NCI-H1092 (cell line): ENCODE measurements at regions not wholly inside any gene's neighbourhood (a gene's known extent, or its start where the extent isn't known, plus 50 kb on each side); places are given as distances from the start of the nearest gene placed in this dataset.
"Not testable (repeated sequence)": the region's sequence is repeated elsewhere in the genome, so short reads cannot be mapped to it uniquely, and the experiment has no call there.

ENCODE experiments used
- DNase-seq: peaks from one replicate; lab custom pipeline; 2025; lab: John Stamatoyannopoulos, UW

DNA sequence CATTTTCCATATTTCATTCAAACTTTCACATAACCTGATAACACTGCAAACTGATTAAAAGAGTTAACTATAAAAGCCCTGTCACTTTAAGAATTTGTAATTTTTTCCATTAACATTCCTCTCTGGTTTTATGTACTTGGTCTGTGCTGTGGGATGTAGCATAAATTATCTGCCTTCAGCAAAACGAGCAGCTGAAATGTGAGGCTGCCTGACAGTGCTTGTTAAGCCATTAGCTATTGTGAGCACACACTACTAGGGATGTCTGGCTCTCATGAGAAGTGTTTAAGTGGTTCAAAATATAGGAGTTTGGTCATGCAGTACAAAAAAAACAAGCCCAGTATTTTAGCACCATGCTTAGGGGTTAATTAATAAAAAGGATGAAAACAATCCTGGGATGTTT is 63.0 kb downstream of the HOXA1 start:
- DNase-seq = peak; percentile 83

DNA sequence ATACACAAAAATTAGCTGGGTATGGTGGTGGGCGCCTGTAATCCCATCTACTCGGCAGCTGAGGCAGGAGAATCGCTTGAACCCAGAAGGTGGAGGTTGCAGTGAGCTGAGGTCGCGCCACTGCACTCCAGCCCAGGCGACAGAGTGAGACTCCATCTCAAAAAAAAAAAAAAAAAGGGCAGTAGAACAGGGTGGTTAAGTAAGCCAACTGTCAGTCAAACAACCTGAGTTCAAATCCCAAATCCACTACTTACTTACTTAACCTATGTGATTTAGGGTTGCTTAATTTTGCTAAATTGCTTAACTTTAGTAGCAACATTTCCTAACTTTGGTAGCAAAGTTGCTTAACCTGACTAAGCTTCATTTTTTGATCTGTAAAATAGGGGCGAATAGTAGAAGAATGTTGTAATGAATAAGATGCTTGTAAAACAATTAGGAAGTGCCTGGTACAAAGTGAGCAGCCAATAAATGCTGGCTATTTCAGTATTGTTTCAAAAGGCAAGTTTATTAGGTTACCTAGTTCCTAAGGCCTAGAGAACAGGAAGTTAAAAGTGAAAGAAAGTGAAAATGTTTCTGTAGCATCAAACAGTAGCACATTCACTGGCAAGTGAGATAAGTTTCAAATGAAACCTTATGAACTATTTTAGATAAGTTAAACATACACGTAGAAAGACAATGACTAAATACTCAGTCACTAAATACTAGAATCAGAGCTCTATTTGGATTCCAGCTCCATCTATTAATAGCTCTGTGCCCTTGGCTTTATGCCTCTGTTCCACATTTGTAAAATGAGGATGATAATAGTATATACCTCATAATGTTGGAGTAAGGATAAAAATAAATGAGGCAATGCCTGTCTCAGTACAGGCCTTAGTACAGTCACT is 64.3 kb downstream of the HOXA1 start:
- DNase-seq = no peak

DNA sequence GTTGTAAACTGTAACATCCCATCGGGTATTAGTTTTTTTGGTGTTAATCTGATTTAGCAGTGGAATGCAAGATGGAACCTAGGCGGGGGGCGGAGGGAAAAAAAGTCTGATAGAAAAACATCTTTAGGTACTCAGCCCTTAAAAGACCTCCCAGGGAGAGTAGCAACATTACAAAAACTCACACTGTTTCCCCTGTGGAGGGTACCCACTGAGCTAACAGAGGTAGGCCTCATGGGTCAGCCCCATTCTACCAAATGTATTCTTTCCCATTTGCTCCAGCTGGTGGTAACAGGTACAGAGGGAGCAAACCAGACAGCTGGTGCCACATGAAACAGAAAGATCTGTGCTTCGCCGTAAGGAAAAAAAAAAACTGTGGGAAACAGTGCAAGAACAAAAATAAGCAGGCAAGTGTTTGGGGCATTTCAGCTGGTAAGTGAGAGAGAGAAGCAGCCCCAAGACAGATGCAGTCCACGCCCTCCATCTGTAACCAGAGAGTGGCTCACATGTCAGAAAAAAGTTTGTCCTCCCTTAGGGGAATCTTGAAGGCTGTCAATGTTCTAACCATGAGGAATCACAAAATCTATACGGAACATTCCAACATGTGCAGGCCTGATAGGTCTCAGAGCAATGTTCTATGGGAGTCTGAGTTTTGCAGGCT is 65.3 kb downstream of the HOXA1 start:
- no peak for DNase-seq

DNA sequence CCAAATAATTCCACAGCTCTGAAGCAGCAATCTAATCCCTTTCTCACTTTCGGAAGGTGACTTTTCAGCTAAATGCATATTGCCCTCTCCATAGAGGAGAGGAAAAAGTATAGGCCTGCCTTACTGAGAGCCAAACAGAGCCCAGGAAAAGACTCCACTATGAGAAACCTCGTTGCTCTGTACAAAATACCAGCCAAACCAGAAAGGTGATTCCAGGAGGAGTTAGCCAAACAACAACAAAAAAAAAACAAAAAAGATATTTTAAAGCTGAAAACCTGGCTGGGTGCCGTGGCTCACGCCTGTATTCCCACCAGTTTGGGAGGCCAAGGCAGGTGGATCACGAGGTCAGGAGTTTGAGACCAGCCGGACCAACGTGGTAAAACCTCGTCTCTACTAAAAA is 70.5 kb downstream of the HOXA1 start:
- DNase-seq = no peak

DNA sequence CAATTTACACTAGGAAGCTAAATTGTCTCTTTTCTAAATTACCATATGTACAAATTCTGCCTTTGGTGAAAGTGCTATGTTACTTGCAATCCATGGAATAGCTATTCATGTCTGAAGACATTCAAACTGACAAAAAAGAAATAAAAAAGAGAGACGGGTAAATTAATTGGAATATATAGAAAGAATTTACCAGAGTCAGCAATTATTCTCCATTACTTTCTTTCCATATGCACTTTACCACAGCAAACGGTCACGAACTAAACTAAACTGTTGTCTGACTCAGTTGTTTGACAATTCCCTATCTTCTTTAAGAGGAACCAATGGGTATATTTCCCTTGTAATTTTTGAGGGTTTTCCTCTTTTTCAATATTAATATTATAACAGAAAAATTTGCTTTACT is 85.7 kb downstream of the HOXA1 start:
- DNase-seq = no peak

DNA sequence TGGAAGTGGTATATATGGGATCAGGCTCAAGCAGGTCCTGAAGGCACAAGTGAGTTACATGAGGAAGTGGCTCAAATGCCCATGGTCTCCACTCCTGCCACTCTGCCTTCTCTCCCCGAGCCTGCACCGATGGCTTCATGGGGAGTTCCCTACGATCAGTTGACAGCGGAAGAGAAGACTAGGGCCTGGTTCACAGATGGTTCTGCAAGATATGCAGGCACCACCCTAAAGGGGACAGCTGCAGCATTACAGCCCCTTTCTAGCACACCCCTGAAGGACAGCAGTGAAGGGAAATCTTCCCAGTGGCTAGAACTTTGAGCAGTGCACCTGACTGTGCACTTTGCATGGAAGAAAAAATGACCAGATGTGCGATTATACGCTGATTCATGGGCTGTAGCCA is 95.3 kb downstream of the HOXA1 start:
- DNase-seq = no peak

DNA sequence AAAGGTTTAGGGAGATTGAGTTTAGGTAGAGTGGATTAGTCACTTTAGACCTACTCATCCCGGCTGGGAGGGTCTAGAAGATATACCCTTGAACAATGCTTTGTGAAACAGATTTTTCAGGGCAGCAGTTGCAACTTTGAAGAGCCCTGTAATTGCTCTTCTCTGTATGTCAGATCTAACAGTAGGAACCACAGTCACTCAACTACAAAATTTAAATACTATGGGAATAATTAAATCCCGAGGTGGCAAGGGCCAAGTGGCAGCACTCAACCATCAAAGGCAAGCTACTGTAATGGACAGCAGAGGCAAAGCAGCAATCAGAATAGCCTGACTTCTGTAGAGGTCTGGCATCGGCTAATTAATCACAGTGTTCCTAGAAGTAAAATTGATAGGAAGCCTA is 97.5 kb downstream of the HOXA1 start:
- DNase-seq = not testable (repeated sequence)

DNA sequence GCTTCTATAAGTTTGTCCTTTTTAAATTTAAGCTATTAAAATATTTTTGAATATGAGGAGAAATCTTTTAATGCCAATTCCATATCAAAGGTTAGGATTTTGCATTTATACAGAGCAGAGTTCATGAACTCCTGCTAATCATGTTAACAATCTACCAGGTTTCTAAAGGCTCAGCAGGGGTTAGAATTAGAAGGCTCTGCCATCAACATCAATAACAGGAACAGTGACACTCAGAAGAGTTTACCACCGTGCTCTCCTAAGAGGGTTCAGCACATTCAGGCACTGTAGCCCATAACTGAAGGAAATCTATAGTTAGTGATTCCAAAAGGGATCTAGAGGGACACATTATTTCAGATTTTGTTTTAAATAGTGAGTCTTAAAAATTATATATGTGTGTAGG is 100.1 kb downstream of the HOXA1 start:
- no peak for DNase-seq

DNA sequence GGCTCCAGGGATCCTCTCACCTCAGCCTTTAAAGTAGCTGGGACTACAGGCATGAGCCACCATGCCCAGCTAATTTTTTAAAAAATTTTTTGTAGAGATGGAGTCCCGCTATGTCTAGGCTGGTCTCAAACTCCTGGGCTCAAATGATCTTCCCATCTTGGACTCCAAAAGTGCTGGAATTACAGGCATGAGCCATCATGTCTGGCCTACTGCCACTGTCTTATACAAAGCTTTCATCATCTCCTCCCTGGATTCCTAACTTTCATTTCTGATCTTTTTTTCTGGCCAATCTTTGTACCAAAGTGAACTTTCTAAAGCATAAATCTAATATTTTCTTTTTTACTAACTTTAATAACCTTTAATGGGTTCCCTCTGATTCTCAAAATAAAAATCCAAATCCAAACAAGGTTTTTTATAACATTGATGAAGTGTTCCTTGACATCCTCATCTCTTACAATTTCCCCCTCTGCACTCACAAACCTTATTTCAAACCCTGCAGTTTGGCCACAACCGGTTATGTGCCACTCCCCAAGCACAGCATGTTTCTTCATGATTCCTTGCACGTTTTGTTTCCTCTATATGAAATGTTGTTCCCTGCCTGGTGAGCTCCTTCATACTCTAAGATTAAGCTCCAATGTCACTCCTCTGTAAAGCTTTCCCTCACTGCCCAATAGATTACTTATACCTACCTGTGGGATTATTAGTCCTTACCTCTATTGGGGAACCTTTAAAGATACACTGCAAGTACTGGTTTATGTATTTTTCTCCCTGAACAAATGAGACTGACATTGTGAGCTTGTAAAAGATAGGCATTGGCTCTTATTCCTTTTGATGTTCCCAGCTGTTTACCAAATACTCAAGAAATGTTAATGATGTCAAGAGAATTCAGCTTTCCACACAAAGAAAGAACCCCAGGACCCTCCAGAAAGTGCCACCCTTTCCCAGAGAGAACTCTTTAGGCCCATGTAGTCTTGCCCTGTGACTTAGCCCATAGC is 101.7 kb downstream of the HOXA1 start:
- DNase-seq = no peak

DNA sequence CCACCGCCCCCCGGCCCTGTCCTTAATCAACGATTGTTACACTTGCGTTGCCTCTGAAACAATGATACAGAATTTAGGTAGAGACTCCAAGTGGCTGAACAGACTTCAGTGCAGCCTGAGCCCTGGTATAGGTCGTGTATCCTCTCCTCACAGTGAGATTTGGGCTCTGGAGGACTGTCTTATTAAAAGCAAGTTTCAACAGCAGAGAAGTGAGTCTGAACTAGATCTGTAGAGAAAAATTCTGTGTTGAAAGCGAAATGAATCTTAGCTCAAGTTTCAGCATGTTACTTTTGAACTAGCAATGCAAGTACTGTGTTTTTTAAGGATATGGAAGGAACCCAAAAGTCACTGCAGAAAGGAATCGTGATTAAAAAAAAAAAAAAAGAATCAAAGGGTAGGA is 103.1 kb downstream of the HOXA1 start:
- no peak for DNase-seq

DNA sequence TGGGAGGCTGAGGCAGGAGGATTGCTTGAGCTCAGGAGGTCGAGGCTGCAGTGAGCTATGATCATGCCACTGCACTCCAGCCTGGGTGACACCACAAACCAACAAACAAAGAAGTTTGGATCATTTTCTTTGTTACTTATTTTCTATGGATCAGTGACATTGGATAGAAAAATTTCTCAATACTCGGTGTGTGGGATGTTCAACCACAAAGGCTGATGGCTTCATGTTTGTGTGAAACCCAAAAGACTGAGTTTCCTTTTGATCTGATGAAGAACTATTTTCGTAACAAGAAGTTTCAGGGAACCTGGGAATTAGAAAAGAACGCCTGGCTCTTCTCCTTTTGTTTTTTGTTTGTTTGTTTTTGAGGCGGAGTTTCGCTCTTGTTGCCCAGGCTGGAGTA is 104.0 kb downstream of the HOXA1 start:
- DNase-seq = no peak

DNA sequence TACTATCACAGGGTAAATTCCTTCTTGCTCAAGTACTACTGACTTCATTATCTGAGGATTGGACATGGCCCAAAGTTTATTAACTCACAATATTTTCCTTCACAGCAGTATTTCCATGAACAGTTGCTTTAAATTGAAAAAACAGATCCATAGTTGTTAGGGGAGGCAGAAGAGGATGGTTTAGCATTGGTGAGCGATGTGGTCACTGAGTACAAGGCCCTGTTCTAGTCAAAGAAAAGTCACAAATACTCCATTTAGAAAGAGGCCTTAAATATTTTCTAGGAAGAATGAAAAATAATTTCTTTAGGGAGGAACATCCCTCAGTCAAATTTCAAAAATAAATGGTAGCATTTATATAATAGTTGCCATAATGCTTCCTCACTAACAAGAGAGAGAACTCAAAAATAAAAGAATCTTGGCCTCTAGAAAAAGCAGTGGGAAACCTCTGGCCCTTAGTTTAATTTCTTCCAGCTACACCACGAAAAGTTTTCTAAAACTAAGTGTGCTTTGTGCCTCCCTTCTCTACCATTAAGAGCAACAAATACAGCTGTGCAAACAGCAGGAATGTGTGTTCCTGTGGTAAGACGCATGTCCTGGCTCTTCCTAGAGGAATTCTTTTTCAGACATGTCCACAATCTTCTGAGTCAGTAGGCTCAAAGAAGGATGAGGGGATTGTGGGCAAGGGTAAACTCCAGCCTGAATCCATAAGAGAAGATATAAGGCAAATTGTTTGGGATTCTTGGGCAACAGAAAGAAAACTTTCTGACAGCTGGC is 105.7 kb downstream of the HOXA1 start:
- no peak for DNase-seq

DNA sequence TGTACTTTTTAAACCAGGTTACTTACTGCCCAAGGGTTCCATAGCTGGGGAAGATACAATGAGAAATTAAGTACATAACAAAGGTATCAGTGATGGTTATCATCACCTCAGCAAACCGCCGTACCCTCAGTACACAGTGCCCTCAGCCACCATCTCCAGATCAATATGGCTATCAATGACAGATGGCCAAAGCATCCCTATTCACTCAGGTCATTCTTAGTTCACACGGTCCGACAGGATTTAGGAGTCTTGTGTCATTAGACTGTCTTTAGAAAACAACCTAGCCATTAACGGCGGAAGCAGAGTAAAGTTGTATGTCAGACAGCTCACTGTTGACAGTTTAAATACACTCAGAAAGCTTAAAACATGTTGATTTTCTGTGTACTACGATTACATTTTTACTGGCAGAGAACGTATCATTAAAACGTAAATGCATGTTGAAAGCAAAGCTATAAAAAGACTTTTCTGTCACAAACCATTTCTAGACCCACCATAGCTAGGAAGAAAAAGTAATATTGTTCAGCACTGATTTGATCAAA is 106.9 kb downstream of the HOXA1 start:
- no peak for DNase-seq

DNA sequence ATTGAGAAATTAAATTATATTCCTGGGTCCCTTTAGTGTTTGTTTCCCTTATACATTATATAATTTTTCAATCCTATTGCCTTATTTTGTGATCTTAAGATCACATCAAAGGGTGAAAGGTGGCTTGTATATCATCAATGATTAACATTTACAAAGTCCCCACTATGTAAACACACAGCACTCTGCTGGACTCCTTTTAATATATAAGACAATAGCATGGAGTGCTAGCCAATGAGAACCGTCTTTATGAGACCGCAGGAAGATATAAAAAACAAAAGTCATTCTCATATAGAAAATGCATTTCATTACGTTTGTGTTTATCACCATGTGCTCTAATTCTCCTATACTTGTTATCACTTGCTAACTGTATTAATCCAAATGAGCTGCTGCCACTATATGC is 108.5 kb downstream of the HOXA1 start:
- no peak for DNase-seq

DNA sequence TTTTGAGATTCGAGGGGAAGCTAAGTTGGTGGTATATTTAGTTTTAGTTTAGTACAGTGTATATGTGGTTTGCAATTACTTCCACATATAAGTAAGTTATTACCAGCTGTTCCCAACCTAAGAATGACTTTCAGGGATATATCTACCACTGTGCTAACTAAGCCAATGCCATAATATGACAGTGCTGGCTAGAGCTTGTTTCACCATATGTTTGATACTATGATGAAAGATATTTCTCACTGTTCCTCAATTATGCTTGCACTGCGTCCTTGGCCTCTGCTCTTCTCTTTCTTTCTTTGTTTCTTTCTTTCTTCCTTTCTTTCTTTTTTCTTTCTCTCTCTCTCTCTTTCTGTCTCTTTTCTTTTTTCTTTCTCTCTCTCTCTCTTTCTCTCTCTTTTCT is 113.8 kb upstream of the SKAP2 start:
- no peak for DNase-seq

DNA sequence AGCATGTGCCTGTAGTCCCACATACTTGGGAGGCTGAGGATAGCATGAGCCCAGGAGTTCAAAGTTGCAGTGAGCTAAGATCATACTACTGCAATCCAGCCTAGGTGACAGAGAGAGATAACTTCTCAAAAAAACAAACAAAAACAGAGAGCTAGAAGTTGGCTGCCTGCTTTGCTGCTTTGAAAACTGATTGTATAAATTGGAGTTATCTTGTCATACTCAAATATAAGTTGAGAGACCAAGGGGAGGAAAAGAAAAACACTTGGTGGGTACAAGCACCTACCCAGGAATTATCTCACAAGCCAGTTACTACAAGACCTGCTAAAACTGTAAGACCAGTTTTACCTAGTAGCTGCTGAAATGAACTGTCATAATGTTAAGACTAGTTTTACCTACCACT is 112.5 kb upstream of the SKAP2 start:
- DNase-seq = no peak

DNA sequence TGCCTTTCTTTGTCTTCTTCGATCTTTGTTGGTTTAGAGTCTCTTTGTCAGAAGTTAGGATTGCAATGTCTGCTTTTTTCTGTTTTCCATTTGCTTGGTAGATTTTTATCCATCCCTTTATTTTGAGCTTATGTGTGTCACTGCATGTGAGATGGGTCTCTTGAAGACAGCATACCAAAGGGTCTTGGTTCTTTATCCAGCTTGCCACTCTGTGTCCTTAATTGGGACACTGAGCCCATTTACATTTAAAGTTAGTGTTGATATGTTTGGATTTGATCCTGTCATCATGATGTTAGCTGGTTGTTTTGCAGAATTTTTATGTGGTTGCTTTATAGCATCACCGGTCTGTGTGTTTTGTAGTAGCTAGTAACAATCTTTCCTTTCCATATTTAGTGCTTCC is 107.5 kb upstream of the SKAP2 start:
- not testable (repeated sequence) for DNase-seq

DNA sequence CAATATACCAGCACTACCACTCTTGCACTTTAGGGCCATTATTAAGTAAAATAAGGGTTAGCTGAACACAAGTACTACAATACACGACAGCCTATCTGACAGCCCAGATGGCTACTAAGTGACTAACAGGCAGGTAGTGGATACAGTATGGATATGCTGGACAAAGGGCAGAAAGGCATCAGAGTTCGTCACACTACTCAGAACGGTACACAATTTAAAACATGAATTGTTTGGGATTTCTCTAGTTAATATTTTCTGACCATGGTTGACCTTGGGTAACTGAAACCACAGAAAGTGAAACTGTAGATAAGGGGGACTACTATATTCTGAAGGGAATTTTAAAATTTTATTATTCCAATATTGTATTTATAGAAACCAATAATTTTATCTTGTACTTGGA is 101.3 kb upstream of the SKAP2 start:
- DNase-seq = no peak

DNA sequence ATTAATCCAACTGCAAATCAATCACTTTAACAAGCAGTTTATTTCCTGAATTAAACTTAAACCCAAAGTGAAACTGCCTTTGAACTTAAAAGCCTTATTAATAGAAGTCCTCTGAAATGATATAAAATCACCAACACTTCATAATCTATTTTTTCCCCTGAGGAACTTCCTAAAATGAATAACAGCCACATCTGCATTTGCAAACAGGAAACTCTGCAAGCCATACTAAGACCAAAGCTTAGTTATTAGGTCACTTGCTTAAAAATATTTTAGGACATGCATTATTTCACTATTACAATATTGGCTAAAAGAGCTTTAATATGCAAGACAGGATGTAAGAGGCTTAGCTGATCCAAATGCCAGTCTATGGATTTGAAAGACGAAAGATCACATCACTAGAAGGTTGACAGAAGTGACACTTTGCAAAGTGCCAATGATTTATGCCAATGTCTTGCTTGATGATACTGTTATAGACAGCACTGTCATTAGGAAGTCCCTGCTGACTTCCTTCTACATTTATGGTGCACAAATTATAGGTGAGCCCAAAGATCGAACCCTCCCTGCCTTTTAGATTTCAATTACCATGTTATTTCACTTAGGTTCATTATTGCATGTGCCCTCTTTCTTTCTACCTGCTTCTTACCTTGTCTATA is 99.9 kb upstream of the SKAP2 start:
- DNase-seq = no peak

DNA sequence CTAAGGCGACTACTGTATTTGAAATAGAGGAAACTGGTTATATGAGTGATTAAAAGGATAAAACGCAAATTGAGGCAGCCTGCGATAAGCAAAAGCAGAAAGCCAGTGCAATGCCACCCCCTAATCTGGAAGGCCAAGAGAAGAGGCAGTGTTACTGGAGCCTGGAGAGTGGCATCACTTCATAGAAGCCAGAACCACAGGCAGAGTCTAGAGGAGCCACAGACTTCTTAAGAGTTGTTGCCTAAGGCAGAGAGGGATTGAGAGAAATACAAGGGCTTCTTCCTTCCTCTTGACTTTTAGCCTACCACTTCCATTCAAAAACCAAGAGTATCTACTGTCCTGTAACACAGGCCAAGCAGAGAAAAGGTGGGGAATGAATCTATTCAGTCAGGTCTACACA is 94.9 kb upstream of the SKAP2 start:
- DNase-seq = no peak

DNA sequence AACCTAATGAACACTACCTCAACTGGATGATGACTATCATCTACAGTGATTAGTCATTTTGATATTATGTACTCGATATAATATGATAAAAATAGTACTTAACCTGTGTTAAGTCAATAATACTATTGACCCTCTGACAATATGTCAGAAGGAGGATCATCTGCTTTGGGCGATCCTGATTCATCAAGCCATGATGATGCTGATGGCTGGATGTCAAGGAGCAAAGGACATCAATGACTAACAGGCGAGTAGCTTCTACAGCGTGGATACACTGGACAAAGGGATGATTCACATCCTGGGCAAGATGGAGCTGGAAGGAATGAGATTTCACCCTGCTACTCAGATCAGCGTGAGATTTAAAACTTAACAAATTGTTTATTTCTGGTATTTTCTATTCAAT is 94.4 kb upstream of the SKAP2 start:
- DNase-seq = no peak
